KMS-11 (cell line): ENCODE measurements at regions not wholly inside any gene's neighbourhood (a gene's known extent, or its start where the extent isn't known, plus 50 kb on each side); places are given as distances from the start of the nearest gene placed in this dataset.

Source experiments
- H2AFZ ChIP-seq: fragments of 200-600 bp; sonication (generic); 2 replicates; pipeline ENCODE4 v1.6.1; 2016; ENCODE audit warnings: antibody characterized with exemption, mixed run types, low read depth
- H3K27ac ChIP-seq: fragments of 200-600 bp; sonication (generic); 2 replicates; pipeline ENCODE4 v1.6.1; 2016; ENCODE audit warnings: mild to moderate bottlenecking, mixed run types
- H3K27me3 ChIP-seq: fragments of 200-600 bp; sonication (generic); 2 replicates; pipeline ENCODE4 v1.6.1; 2017; ENCODE audit warnings: mild to moderate bottlenecking, low read depth, mixed run types, moderate library complexity; ENCODE audit not compliant: insufficient read depth
- H3K36me3 ChIP-seq: fragments of 200-600 bp; sonication (generic); 2 replicates; pipeline ENCODE4 v1.6.1; 2017; ENCODE audit warnings: mild to moderate bottlenecking, mixed run types; ENCODE audit not compliant: insufficient read depth
- H3K4me1 ChIP-seq: fragments of 200-600 bp; sonication (generic); 2 replicates; pipeline ENCODE4 v1.6.1; 2016; ENCODE audit warnings: mild to moderate bottlenecking, low read depth, mixed run types; ENCODE audit not compliant: poor library complexity, severe bottlenecking
- H3K4me2 ChIP-seq: fragments of 200-600 bp; sonication (generic); 2 replicates; pipeline ENCODE4 v1.7.0; 2016; ENCODE audit warnings: mild to moderate bottlenecking, mixed run types
- H3K4me3 ChIP-seq: fragments of 200-600 bp; sonication (generic); IDR thresholded peaks from 2 replicates; pipeline ENCODE4 v1.6.1; 2017; ENCODE audit warnings: low read depth, low read length, mixed read lengths; ENCODE audit not compliant: insufficient read depth
- H3K79me2 ChIP-seq: fragments of 200-600 bp; sonication (generic); 2 replicates; pipeline ENCODE4 v1.6.1; 2016; ENCODE audit warnings: low read depth, mixed run types; ENCODE audit not compliant: insufficient read depth
- H3K9ac ChIP-seq: fragments of 200-600 bp; sonication (generic); 2 replicates; pipeline ENCODE4 v1.6.1; 2016; ENCODE audit warnings: mild to moderate bottlenecking, mixed run types
- H4K20me1 ChIP-seq: fragments of 200-600 bp; sonication (generic); 2 replicates; pipeline ENCODE4 v1.6.1; 2016; ENCODE audit warnings: mild to moderate bottlenecking, mixed run types; ENCODE audit not compliant: insufficient read depth
- CTCF ChIP-seq: fragments of 200-600 bp; sonication (generic); conservative IDR thresholded peaks from 2 replicates; pipeline ENCODE4 v1.6.1; 2017; ENCODE audit warnings: low read depth, mild to moderate bottlenecking, antibody characterized with exemption, low read length, moderate library complexity, mixed read lengths

DNA sequence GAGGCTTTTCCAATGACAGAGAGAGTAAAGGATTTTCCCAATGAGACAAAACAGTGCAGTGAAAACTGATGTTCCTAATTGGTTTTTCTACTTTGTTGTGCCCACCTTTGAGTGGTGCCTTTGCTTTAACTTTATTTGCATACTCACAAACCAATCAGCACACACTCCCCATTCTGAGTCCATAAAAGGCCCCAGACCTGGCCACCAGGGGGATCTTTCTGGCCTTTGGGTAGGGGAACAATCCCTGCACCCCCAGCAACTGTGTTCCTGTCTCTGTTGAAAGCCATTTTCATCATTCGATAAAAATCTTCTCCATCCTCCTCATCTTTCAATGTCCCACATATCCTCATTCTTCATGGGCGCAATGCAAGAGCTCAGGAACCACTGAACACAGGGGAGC lies 252.8 kb downstream of the B3GLCT start:
- no peak overlapping the region for H2AFZ ChIP-seq
- H3K79me2 ChIP-seq, result no peaks in the 10 kb centered on the region
- H3K4me3 ChIP-seq, result no peak overlapping the region
- no peaks in the 10 kb centered on the region for H3K27me3 ChIP-seq
- H3K9ac ChIP-seq, result no peak overlapping the region
- no peak for TF ChIP-seq CTCF
- no peak overlapping the region for H3K27ac ChIP-seq
- no peak overlapping the region for H3K4me2 ChIP-seq
- H3K4me1 ChIP-seq, result no peaks in the 10 kb centered on the region
- H3K36me3 ChIP-seq, result no peaks in the 10 kb centered on the region
- no peaks in the 10 kb centered on the region for H4K20me1 ChIP-seq

DNA sequence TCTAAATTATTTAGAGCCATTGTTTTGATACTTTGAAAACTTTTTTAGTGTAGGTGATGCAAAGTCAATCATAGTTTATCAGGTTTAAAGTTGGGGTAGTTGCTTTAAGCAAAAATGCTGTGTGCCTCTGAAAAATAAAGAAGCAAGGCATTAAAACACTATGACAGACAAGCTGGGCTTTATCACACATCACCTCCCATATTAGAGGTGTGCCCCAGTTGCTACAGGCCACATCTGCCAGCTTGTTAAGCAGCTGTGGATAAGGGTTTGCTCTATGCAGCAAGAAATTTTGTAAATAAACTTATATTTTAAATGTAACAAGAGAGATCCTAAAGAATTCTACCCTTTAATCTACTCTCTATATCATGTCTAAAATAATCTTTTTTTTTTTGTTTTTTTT lies 255.8 kb downstream of the B3GLCT start:
- H3K4me1 ChIP-seq, result no peaks in the 10 kb centered on the region
- no peak overlapping the region for H2AFZ ChIP-seq
- H3K4me3 ChIP-seq, result no peak overlapping the region
- no peaks in the 10 kb centered on the region for H3K79me2 ChIP-seq
- H3K27me3 ChIP-seq, result no peaks in the 10 kb centered on the region
- no peak overlapping the region for H3K9ac ChIP-seq
- TF ChIP-seq CTCF, result no peak
- H3K27ac ChIP-seq, result no peak overlapping the region
- H4K20me1 ChIP-seq, result no peaks in the 10 kb centered on the region
- H3K36me3 ChIP-seq, result no peaks in the 10 kb centered on the region
- H3K4me2 ChIP-seq, result no peak overlapping the region

- Histone ChIP-seq H3K36me3 (no peaks in the 10 kb centered on the region), H3K9ac (no peak overlapping the region), H3K4me1 (no peaks in the 10 kb centered on the region), H2AFZ (no peak overlapping the region), H3K27ac (no peak overlapping the region), H3K4me2 (no peak overlapping the region), H3K4me3 (no peak overlapping the region), H4K20me1 (no peaks in the 10 kb centered on the region), H3K27me3 (no peaks in the 10 kb centered on the region), H3K79me2 (no peaks in the 10 kb centered on the region)
- no peak for TF ChIP-seq CTCF
Measured at GRCh38 chr13:31456056-31456455, 256.3 kb downstream of the B3GLCT start.

DNA sequence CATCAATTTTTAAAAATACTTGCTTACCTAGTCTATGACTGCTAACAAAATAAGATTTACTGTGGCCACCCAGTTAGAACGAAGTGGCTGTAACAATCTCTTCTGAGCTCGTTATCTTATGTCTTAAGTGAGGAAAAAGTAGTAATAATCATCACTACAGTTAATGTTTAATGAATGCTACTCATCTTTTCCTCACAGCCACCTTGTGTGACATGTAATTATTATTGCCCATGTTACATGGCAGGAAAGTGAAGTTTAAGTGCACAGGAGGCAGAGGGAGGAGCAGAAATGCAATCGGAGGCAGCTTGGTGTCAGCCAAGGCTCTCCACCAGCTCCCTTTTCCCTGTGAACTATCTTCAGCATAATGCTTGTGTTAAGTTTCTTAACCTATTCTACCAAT lies 260.3 kb downstream of the B3GLCT start:
- H3K9ac ChIP-seq, result no peak overlapping the region
- H2AFZ ChIP-seq, result no peak overlapping the region
- no peaks in the 10 kb centered on the region for H3K4me1 ChIP-seq
- no peaks in the 10 kb centered on the region for H3K36me3 ChIP-seq
- no peaks in the 10 kb centered on the region for H3K79me2 ChIP-seq
- H4K20me1 ChIP-seq, result no peaks in the 10 kb centered on the region
- no peak overlapping the region for H3K4me2 ChIP-seq
- TF ChIP-seq CTCF, result no peak
- no peak overlapping the region for H3K4me3 ChIP-seq
- no peaks in the 10 kb centered on the region for H3K27me3 ChIP-seq
- no peak overlapping the region for H3K27ac ChIP-seq

DNA sequence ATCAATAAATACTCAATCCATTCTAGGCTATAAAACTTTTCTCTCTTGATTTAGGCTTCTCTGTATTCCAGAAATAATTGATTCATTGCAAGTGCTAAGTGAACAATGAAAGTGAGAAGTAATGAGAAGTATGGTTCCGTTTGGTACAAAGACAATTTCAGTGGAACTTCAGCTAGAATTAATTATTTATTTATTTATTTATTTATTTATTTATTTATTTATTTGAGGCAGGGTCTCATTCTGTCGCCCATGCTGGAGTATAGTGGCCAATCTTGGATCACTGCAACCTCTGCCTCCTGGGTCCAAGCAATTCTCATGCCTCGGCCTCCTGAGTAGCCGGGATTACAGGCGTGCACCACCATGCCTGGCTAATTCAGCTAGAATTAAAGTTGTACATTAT lies 262.1 kb downstream of the B3GLCT start:
- H3K27me3 ChIP-seq, result no peaks in the 10 kb centered on the region

More for the DNA sequence above, 262.1 kb downstream of the B3GLCT start:
- H2AFZ ChIP-seq, result no peak overlapping the region
- no peak overlapping the region for H3K4me3 ChIP-seq
- H3K4me1 ChIP-seq, result no peaks in the 10 kb centered on the region
- no peaks in the 10 kb centered on the region for H3K79me2 ChIP-seq
- no peak overlapping the region for H3K27ac ChIP-seq
- TF ChIP-seq CTCF, result no peak
- no peaks in the 10 kb centered on the region for H3K36me3 ChIP-seq
- no peak overlapping the region for H3K9ac ChIP-seq
- H4K20me1 ChIP-seq, result no peaks in the 10 kb centered on the region
- no peak overlapping the region for H3K4me2 ChIP-seq
